22Rv1 (cell line): ENCODE measurements at regions not wholly inside any gene's neighbourhood (a gene's known extent, or its start where the extent isn't known, plus 50 kb on each side); places are given as distances from the start of the nearest gene placed in this dataset.

Experiments
- ZFX ChIP-seq: fragments of 450-650 bp; IDR thresholded peaks from 2 replicates; pipeline ENCODE4 v1.6.1; 2017; ENCODE audit warnings: antibody characterized with exemption, borderline replicate concordance
- TF ChIP-seq, protein P1 (sequence below): fragments of 450-650 bp; IDR thresholded peaks from 2 replicates; pipeline ENCODE4 v1.5.1; 2017; ENCODE audit warnings: mild to moderate bottlenecking

DNA sequence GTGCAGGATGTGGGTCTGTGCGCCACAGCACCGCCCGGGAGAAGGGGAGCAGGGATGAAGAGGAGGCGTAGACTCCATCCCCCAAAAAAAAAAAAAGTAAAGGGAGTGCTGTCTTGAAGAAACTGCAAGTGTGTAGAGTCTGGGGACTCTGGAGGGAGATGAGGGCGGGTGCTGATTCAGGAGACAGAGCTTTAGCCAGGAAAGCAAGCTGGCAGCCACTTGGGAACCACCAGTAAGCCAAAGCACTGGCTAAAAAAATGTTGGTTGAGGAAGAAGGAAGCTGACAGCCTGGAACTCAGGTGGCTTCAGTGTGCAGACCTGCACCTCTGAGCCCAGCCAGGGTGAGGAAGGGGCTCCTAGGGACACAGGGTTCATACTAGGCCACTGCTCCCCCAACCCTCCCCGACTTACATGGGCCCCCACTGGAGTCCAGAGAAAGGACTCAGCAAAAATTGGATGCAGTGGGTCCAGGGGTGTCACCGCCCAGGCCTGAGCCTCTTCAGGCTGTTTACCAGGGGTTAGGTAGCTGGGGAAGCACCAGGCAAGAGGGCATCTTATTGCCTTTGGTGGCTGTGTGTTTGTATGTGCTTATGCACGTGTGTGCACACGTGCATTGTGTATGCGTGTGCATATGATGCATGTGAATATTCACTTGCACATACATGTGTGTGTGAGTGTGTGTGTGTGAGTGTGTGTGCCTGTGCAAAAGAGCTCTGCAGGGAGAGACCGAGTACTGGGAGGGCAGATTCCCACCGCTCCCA lies 153.5 kb upstream of the MLN start:
- TF ChIP-seq, protein P1, sequence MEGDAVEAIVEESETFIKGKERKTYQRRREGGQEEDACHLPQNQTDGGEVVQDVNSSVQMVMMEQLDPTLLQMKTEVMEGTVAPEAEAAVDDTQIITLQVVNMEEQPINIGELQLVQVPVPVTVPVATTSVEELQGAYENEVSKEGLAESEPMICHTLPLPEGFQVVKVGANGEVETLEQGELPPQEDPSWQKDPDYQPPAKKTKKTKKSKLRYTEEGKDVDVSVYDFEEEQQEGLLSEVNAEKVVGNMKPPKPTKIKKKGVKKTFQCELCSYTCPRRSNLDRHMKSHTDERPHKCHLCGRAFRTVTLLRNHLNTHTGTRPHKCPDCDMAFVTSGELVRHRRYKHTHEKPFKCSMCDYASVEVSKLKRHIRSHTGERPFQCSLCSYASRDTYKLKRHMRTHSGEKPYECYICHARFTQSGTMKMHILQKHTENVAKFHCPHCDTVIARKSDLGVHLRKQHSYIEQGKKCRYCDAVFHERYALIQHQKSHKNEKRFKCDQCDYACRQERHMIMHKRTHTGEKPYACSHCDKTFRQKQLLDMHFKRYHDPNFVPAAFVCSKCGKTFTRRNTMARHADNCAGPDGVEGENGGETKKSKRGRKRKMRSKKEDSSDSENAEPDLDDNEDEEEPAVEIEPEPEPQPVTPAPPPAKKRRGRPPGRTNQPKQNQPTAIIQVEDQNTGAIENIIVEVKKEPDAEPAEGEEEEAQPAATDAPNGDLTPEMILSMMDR = no peak
- TF ChIP-seq ZFX = no peak
